AG04450 (cell line): ENCODE measurements at regions not wholly inside any gene's neighbourhood (a gene's known extent, or its start where the extent isn't known, plus 50 kb on each side); places are given as distances from the start of the nearest gene placed in this dataset. TPM values are rescaled to one million over a fixed set of nuclear protein-coding genes. Genes with fewer than 3 reads are reported as not detected.

ENCODE experiments used
- CTCF ChIA-PET: fragments of 300-600, 350-600 bp; formaldehyde crosslinking; extraction: SDS; loops from one replicate; lab custom pipeline; 2022; ENCODE audit warnings: antibody characterized with exemption, inconsistent platforms; lab: Charles Lee
- POLR2A ChIA-PET: fragments of 350-600 bp; formaldehyde crosslinking; extraction: SDS; loops from one replicate; lab custom pipeline; 2021; ENCODE audit warnings: antibody characterized with exemption, inconsistent platforms; lab: Yijun Ruan, JAX
- DNase-seq: peaks from one replicate; pipeline ENCODE4 v3.0.0-alpha.2; 2011; ENCODE audit warnings: low read depth, low spot score
- H3K27ac ChIP-seq: one replicate; pipeline ENCODE4 v1.5.1; 2012; ENCODE audit warnings: low read depth, low read length, control low read depth
- H3K27me3 ChIP-seq: one replicate; pipeline ENCODE4 v1.6.0; 2012; ENCODE audit warnings: low read length; ENCODE audit not compliant: control insufficient read depth, insufficient read depth
- H3K4me3 ChIP-seq: 2 replicates; pipeline ENCODE4 v1.5.1; 2011; ENCODE audit warnings: mild to moderate bottlenecking, low read depth, low read length, control low read depth
- H3K9me3 ChIP-seq: 2 replicates; pipeline ENCODE4 v1.5.1; 2012; ENCODE audit warnings: low read length; ENCODE audit not compliant: control insufficient read depth, insufficient read depth
- CTCF ChIP-seq: IDR thresholded peaks from 2 replicates; pipeline ENCODE4 v1.5.1; 2011; ENCODE audit warnings: low read depth, low read length, control low read depth, inconsistent platforms
- small RNA-seq: library from RNA; depleted of rRNA; stranded (forward); fragments of <200 nt; gene quantifications from one replicate; pipeline ENCODE3, GENCODE V24; 2012; ENCODE audit warnings: low read depth; ENCODE audit not compliant: insufficient read length

GRCh38 chr6:26312501-26313397 is 52.2 kb upstream of the BTN3A2 start:
- ChIA-PET CTCF (interaction anchor here (1.0 kb wide), 2 partner anchors 10 to 283 kb away, joined by 3 read pairs; no protein-coding TSS in a partner anchor), POLR2A (no interaction called here)

More at GRCh38 chr6:26312501-26313397, 52.2 kb upstream of the BTN3A2 start:
- Histone ChIP-seq H3K27ac (no peak overlapping the region), H3K27me3 (no peaks in the 10 kb centered on the region), H3K4me3 (peak overlapping the region; percentile 62), H3K9me3 (no peaks in the 10 kb centered on the region)
- no peak for TF ChIP-seq CTCF
- no peak for DNase-seq

Small RNA genes lying in the stretch of these regions (small RNA-seq; reads per million reads assigned to genes)
- gene AL031777.2: not detected
- gene HIST1H2AD: not detected
- gene HIST1H2APS3: not detected
- gene HIST1H4G: not detected
- not detected for gene LARP1P1
